ENCODE measurements at regions not wholly inside any gene's neighbourhood (a gene's known extent, or its start where the extent isn't known, plus 50 kb on each side); places are given as distances from the start of the nearest gene placed in this dataset.

- Histone ChIP-seq H3K4me1 (replicated peaks in 1 of 2; ENCODE audit: control insufficient read depth in 2 of 2, insufficient read depth in 2 of 2, low read length in 2 of 2) (no peaks in the 10 kb centered on the region), H4K20me1 (replicated peaks; ENCODE audit: control insufficient read depth, insufficient read depth, low read length) (no peaks in the 10 kb centered on the region), H3K9ac (ENCODE audit: insufficient read depth in 1 of 2, low read depth in 2 of 2, low read length in 2 of 2) (no peak overlapping the region), H3K9me1 (ENCODE audit: control insufficient read depth, insufficient read depth, low read length) (no peaks in the 10 kb centered on the region), H3K9me3 (replicated peaks; ENCODE audit: control insufficient read depth, insufficient read depth, low read depth, low read length) (no peaks in the 10 kb centered on the region; the same call in 1 of the 2 replicates), H3K27ac (ENCODE audit: extremely low read depth, low read depth, low read length) (no peak overlapping the region), H3K4me3 (no peak overlapping the region), H3K79me2 (ENCODE audit: control insufficient read depth, insufficient read depth, low read length) (no peaks in the 10 kb centered on the region), H3K4me2 (ENCODE audit: insufficient read depth, low read length) (no peak overlapping the region), H3K27me3 (ENCODE audit: control insufficient read depth in 2 of 2, insufficient read depth in 2 of 2, low read length in 2 of 2) (no peaks in the 10 kb centered on the region), H2AFZ (ENCODE audit: low read depth, low read length) (no peak overlapping the region), H3K36me3 (ENCODE audit: control insufficient read depth, insufficient read depth, low read length) (no peaks in the 10 kb centered on the region)
- ATAC-seq (no peak), FAIRE-seq (no peak), DNase-seq (ENCODE audit: extremely low read depth in 1 of 4, low spot score in 3 of 4) (no peak)
- TF ChIP-seq CBX3 (IDR thresholded peaks at IDR 0.05; ENCODE audit: borderline replicate concordance in 1 of 2, low read length in 2 of 2) (no peak), ZNF23 (CRISPR knock-in tag; IDR thresholded peaks at IDR 0.05) (no peak), ZNF347 (CRISPR knock-in tag; IDR thresholded peaks at IDR 0.05; ENCODE audit: low read depth) (no peak), NCOA4 (IDR thresholded peaks at IDR 0.05; ENCODE audit: partially characterized antibody) (no peak), ZNF384 (IDR thresholded peaks at IDR 0.05; ENCODE audit: low read depth, low read length) (no peak), MTA3 (IDR thresholded peaks at IDR 0.05; ENCODE audit: borderline replicate concordance) (no peak), ATF2 (CRISPR knock-in tag; IDR thresholded peaks at IDR 0.05) (no peak), ID3 (CRISPR knock-in tag; IDR thresholded peaks at IDR 0.05) (no peak), ID3 (tag; IDR thresholded peaks at IDR 0.05) (no peak), NR0B1 (IDR thresholded peaks at IDR 0.05; ENCODE audit: partially characterized antibody) (no peak), NFRKB (IDR thresholded peaks at IDR 0.05; ENCODE audit: low read depth) (no peak), E2F4 (CRISPR knock-in tag; IDR thresholded peaks at IDR 0.05; ENCODE audit: low read depth) (no peak), CHCHD3 (CRISPR knock-in tag; IDR thresholded peaks at IDR 0.05) (no peak)
- ChIA-PET CTCF (ENCODE audit: low intra/inter-chr PET ratio) (no interaction called here), POLR2A (no interaction called here)
- no TSS peak for BruUV-seq (replicated peaks)
- in situ Hi-C loops (cut with MboI) (no loop called here), intact Hi-C loops (cut with micrococcal nuclease) (no loop called here)
- WGBS (ENCODE audit: insufficient coverage, low coverage, missing lambda C conversion rate), result 0% methylated on average over 1 of the region's 1 CpG
Observed at GRCh38 chr4:130067419-130067818, 971.5 kb downstream of the C4orf33 start.
